Activated CD4-positive, alpha-beta T cell treated with anti-CD3 and anti-CD28 coated beads for 4 hours (primary cell): ENCODE measurements at regions not wholly inside any gene's neighbourhood (a gene's known extent, or its start where the extent isn't known, plus 50 kb on each side); places are given as distances from the start of the nearest gene placed in this dataset.
"Not testable (repeated sequence)": the region's sequence is repeated elsewhere in the genome, so short reads cannot be mapped to it uniquely, and the experiment has no call there.

ENCODE experiments used
- DNase-seq, 2 donors: peaks; one replicate each; pipeline ENCODE4 v3.0.0-alpha.2; 2020

DNA sequence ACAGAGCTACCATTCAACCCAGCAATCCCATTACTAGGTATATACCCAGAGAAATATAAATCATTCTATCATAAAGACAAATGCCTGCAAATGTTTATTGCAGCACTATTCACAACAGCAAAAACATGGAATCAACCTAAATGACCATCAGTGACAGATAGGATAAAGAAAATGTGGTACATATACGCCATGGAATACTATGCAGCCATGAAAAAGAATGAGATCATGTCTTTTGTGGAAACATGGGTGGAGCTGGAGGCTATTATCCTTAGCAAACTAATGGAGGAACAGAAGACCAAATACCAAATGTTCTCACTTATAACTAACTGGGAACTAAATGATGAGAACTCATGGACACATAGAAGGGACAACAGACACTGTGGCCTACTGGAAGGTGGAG is 318.9 kb downstream of the ZIC3 start:
- DNase-seq = not testable (repeated sequence)

DNA sequence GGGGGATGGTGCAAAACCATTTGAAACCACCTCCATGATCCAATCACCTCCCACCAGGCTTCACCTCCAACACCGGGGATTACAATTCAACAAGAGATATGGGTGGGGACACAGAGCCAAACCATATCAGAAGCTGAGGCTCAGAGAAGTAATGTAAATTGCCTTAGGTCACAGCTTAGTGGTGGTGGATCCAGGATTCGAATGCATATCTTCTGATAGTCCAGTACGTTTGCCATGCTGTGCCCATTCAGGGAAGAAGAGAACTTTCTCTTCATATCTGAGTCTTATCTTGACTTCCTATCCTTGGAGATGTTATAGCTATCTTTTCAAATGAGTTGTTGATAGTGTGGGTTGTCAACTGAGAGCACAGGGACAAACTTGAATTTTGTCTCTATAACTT is 325.5 kb downstream of the ZIC3 start:
- no peak for DNase-seq

DNA sequence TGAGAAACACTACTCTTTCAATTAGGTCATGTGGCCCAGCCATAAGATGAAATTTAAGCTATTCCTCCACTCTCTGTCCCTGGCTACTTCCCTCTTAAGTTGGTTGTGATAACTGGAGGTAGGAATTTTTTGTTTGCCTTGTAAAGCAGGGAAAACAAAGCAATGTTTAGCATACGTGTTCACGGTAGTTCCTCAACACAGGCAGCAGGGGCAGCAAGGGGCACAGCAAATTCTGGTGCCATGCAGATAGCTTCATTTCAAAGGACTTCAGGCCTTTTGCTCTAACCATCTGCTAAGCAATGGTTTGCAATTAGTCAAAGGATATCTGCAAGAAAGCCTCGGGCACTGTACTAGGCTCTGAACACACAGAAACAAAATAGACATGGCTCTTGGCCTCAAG is 330.2 kb downstream of the ZIC3 start:
- no peak for DNase-seq

DNA sequence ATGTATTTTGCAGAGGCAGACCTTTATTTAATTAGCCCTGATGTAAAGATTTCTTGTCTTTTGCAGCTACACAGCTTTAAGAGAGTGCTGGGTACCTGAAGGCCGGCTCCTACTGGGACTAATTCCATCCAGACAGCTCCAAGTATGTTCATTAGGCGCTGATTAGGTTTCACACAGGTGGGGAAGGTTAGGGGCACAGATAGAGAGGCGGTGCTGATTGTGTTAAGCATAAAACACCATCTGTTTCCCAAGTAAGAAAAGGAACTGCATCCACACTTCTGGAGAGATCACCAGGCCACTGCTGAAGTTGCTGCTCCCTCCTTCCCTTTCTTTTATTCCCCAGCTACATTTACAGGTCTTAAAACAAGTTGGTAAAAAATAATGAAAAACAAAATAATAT is 349.5 kb downstream of the ZIC3 start:
- DNase-seq = no peak

DNA sequence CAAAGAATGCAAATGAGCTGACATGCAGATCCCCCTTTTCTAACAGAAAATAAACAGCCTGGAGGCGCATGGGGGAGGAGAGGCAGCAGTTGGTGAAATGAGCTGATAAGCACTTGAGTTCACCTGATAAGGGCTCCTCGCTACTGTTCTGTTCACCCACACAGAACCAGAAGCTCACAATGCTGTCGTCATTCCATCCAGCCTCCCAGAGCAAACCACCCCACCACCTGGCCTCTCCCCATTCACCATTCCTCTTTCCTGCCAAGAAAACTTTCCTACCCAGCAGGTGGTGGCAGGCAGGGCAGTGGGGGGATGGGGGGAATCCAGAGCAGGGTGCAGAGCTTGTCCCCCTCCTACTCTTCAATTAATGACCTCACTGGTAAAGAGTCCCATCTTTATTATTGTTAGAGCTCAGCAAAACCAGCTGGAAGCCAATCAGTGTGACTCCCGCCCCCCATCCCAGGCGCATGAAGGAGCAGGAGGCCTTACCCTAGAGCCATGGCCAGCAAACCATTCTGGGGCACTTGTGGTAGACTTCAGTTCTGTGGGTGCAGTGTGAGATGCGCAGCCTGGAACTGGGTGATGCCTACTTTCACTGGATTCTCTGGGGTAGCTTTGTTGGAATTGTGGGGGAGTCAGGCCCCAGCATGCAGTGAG is 350.3 kb downstream of the ZIC3 start:
- DNase-seq = no peak

DNA sequence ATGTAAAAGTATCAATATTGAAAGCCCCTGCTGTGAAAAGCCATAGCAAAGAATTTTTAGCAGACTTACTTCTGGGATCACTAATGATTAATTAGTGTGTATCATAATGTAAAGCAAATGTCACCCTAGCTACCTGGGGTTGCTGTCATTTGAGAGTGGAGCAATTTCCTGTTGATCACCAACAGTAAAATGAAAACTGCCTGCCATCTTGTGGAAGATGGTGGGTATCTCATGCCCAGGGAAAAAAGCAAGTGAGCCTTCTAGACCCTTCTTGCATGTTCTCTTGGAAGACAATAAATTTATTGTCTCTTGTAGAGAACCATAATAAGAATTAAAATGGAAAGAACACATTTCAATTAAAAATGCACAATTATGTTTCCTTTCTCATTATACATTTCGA is 360.2 kb downstream of the ZIC3 start:
- DNase-seq = no peak

GRCh38 chrX:137929951-137930350 is 364.0 kb downstream of the ZIC3 start:
- DNase-seq = no peak

- no peak for DNase-seq
Measured at GRCh38 chrX:137930533-137930932, 364.6 kb downstream of the ZIC3 start.

GRCh38 chrX:137934214-137934613 is 368.3 kb downstream of the ZIC3 start:
- DNase-seq = not testable (repeated sequence)

DNA sequence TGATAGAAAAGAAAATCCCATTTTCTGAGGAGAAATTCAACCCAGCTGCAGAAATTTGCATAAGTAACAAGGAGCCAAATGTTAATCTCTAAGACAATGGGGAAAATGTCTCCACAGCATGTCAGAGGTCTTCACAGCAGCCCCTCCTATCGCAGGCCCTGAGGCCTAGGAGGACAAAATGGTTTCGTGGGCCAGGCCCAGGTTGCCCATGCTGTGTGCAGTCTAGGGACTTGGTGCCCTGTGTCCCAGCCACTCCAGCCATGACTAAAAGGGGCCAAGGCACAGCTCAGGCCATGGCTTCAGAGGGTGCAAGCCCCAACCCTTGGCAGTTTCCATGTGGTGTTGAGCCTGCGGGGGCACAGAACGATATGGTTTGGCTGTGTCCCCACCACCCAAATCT is 369.0 kb downstream of the ZIC3 start:
- DNase-seq = not testable (repeated sequence)

DNA sequence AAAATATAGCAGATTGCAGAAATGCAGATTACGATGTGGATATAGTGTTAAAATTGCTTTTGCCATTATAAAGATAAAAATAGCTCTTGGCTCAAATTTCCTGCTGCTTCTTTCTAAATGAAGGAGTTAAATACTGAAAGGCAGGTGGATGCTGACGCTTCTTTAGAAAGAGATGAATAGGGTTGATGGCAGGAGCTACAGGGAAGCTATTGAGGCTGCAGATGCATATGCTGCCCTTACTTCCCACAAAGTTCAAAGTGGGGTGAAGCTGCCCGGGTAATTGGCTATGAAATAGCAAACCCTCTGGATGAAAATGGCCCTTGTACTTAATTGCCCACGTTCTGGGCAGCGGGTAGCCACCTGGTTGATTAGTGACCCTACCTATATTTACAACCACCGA is 379.5 kb downstream of the ZIC3 start:
- DNase-seq = no peak

- DNase-seq = no peak
Measured at GRCh38 chrX:137969191-137969590, 403.3 kb downstream of the ZIC3 start.

- DNase-seq = no peak
Measured at GRCh38 chrX:137982472-137983172, 416.7 kb downstream of the ZIC3 start.

GRCh38 chrX:137988470-137988869 is 422.5 kb downstream of the ZIC3 start:
- DNase-seq = no peak

- no peak for DNase-seq
Measured at GRCh38 chrX:137998619-137999018, 432.7 kb downstream of the ZIC3 start.

- no peak for DNase-seq
Measured at GRCh38 chrX:137999071-137999470, 433.1 kb downstream of the ZIC3 start.

DNA sequence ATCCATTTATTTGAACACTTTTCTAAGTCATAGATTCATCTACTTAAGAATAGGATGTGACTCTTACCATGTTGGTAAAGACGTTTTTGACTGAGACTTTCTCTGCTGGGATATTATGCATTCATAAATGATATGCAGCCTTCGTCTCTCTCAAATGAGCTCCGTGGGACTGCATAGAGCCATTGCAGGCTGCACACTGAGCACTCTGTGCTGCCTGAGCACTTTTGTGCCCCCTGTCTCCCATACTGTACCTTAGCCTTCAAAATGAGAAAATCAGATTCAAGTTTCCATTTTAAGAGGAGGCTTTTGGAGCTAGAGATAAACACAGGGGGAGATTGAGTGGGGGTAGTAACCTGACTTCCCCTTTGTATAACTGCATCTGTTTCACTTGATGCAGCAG is 433.6 kb downstream of the ZIC3 start:
- DNase-seq = no peak

- no peak for DNase-seq
Measured at GRCh38 chrX:138001226-138001625, 435.3 kb downstream of the ZIC3 start.

- no peak for DNase-seq
Measured at GRCh38 chrX:138006180-138006579, 440.3 kb downstream of the ZIC3 start.

DNA sequence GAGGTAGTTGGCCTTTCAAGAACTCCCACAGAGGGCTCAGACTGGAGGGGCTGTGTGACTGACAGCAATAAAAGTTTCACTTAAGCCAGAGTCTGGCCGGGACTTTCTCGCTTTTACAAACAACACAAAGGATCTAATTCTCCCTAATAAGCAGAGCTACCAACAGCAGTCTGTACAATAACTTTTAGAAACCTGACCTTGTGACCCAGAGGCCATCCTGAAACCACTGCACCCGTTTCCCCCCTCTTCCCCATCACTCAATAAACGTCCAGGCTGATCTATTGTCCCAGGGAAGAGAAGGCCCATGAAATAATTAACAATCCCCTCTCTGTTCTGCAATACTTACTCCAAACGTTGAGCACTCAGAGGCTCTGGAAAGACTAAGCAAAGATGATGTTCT is 442.4 kb downstream of the ZIC3 start:
- DNase-seq = no peak

GRCh38 chrX:138011468-138011867 is 445.5 kb downstream of the ZIC3 start:
- DNase-seq = no peak

DNA sequence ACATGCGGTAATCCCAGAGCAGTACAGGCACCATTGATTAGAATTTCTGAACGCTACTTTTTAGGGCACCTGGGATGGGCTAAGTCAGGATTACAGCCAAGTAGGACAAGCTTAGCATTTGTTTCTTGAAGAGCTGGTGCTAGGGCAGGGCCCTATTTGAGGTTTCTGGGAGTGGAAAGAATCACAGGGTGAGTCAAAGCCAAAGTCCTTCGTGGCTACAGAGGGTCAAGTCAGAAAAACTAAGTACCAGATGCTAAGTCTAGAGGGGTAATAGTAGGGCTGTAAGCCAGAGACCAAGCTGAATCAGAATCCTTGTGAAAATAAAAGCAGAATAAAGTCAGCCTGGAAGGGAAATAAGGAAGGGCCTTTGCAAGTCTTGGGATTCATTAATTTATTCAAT is 448.6 kb downstream of the ZIC3 start:
- no peak for DNase-seq

DNA sequence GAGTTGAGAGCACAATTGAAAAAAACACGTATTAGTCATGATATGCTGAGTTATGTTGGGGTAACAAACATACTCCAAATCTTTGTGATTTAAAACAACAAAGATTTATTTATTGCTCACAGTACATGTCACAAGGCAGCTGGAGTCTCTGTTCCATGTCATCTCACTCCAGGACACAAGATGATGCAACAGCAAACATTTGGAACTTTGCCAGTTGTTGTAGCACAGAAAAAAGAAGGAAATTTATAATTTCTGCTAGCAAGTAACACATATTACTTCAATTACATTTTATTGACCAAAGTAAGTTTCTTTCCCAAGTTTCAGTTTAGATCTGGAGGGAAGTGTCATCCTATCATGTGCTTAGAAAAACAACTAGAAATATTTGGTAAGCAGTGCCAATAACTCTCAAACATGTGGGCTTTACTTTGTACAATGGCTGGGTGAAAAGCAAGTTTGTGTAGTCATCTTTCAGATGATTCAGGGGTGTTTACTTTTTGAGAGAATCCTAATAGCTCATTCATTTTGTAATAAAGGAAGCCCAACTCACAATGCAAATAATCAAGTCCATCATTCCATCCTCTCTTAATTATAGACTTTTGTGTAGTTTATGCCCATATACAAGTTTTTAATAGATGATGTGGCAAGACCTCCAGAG is 452.3 kb downstream of the ZIC3 start:
- DNase-seq = no peak

- DNase-seq = no peak
Measured at GRCh38 chrX:138020941-138021340, 455.0 kb downstream of the ZIC3 start.
